Stimulated activated CD8-positive, alpha-beta memory T cell treated with anti-CD3 and anti-CD28 coated beads, Interleukin-15, amount 100 ng/mL, for 48 hours (primary cell): ENCODE measurements at regions not wholly inside any gene's neighbourhood (a gene's known extent, or its start where the extent isn't known, plus 50 kb on each side); places are given as distances from the start of the nearest gene placed in this dataset.

Experiments used
- DNase-seq, 2 donors: peaks; one replicate each; pipeline ENCODE4 v3.0.0-alpha.2; 2020; ENCODE audit warnings: low read depth in 2 of 2

DNA sequence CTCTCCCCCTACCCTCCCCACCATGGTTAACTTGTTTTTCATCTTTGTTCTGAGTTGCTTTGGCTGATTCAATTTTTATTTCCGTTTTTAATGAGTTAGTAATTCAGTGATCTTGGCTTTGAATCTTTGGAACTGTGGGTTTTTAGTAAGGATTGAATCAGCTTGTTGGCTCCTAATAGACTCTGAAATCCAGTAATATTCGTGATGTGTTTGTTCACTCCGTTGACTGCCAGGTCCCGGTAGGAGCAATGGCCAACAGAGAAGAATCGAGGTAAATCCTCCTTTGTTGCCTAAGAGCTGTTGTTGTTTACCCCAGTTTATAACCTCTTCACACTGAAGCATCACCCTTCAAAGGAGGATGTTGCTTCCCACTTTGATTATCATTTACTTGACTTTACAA is 92.7 kb downstream of the PCSK1 start:
- no peak for DNase-seq

DNA sequence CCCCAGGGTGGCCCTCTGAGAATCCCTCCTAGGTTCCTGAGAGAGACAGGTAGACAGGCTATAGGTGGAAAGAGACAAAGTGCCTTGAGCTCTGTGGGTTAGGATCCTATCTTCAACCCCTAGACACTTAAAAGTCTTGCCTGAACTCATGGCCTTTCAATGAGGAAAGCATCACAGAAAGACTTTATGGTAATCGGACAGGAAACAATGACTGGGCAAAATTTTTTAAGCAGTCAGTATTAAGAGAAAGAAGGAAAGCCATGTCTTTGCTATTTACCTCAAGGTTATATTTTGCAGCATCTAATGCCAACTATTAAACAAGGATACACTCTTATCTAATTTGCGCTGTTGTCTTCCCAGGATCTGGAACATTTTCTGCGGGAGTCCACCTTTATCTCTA is 93.2 kb downstream of the PCSK1 start:
- DNase-seq = no peak

DNA sequence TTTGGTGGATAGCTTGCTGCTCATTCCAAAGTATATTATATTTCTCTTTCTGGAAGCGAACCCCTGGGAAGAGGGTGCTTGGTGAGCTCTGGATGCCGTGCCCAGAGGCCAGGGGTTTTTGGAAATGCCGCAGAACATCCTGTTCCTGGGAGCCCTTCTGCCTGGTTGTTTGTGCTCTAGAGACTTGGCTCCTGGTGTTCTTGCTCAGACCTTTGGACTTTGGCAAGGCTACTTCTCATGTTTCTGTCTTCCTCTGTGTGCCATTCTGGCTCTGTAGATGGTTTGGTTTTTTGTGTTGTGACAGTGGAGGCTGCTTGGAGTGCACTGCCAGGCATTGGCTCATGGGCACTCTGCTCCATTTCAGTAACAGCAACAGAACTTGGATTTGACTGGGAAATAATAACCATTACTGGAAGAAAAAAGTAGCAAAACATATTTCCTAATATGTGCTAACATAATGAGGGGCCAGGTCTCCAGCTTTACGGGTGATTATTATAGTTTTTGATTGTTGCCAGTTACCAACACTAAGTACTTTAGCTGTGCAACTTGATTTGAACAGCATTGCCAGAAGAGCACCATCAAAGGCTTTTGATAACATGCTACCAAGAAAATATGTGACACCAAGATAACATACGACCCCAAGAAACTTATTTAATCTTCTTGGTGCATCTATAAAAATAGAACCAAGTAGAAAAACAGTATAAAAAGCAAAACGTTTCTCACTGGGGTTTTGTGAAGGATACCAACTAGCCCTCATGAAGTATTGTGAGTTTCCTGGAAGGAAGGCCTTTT is 94.2 kb downstream of the PCSK1 start:
- no peak for DNase-seq

DNA sequence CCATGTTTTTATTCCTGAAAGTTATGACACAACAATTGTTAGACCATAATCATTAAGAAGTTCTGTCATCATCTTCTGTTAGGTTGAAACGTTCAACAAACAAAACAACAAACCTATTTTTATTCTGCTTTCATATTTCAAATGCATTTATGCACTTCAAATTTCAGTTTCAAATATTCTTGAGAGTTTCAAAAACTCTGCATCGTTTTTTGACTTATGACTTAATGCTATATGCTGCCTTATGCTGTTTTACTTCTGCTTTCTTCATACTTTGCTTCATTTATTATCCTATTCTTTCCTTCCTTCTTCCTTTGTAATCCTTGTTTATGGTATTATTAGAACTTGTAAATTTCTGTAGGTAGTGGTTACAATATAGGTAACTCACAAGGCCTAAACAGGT is 95.0 kb downstream of the PCSK1 start:
- no peak for DNase-seq

DNA sequence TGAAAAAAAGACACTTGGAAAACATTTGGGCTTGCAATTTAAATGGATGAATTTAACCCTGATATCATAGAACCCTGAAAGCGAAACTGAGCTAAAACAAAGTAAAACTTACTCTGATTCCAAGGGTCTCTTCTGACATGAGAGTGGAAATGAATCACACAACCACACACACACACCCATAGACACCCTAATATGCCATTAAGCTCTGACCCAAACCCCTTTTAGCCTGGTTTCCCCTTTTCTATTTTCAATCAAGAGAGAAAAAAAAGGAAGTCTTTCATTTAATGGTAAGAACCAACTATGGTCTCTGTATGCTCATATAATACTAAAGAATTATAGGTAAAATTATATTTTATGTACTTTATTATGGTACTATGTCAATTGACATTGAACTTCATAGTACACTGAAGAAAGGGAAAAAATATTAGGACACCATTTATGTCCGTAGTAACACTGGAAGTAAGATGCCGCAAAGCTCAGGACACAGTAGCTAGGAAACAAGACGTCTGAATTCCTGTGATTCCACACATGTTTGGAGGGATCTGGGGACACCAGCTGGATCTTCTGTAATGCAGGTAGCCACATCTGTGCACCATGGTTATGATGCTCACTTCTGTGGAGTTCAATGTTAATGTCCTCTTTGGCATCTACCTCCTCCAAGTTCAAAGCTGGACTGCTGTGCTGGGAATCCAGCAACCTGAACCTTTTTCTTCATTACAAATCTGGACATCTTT is 95.8 kb downstream of the PCSK1 start:
- DNase-seq = no peak

DNA sequence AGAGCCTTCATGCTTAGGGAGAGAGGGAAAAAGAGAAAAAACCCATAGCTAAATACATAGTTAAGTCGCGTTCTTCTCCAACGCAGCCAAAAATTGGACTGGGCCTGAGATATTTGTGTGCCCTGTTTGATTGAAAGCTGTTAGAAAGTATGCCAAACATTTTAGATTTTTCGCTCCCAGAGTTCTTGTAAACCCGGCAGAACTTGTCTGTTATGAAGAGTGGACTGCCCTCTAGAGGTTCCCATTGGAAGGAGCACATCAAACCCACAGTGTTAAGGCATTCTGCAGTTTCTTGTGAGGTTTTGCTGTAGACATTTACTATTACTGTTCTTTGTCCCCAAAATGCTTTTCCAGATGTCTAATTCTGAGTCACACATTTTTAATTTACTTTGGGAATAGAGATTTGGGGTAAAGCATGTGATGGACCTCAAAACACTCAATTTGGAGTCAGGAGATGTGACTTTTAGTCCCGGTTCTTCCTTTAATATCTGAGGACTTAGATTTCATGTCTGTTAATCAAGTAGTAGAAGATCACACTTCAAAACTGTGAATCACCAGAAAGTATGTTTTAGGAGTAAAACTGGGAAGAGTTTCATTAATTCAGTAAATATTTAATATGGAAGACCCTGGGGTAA is 96.6 kb downstream of the PCSK1 start:
- peak; percentile 7 to 21 for DNase-seq

DNA sequence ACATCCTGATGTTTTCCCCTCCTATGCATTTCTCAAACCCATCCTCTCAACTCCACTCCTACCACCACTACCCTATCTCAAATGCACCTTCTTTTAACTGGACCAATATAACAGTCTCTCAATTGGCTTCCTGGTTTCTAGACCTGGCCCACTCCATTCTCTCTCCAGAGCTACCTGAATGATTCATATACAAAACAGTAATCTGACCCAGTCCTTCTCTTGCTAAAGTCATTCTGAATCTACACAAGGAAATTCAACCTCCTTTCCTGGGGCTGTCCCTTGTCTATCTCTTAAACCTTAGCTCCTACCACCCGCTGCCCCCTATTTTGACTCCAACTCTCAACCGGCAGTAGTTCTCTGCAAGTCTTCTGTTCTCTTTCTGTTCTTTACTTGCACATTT is 97.2 kb downstream of the PCSK1 start:
- DNase-seq = no peak

DNA sequence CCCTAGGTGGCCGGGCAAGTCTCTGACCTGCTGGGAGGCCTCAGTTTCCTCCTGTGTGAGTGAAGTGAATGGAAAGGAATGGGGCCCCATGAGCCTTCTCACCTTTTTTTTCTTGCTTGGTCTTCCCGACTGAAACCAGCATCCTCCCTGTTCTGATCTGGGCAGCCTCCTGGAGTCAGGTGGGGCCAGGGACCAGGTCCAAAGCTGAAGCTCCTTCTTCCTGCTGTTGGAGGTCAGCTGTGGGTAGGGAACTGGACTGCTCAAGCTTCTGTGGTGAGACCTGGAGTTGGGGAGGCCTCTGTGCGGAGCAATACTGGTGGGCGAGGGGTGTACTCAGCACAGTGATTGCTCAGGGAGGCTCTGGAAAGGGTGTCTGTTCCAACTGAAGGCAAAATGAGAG is 99.7 kb downstream of the PCSK1 start:
- DNase-seq = no peak

DNA sequence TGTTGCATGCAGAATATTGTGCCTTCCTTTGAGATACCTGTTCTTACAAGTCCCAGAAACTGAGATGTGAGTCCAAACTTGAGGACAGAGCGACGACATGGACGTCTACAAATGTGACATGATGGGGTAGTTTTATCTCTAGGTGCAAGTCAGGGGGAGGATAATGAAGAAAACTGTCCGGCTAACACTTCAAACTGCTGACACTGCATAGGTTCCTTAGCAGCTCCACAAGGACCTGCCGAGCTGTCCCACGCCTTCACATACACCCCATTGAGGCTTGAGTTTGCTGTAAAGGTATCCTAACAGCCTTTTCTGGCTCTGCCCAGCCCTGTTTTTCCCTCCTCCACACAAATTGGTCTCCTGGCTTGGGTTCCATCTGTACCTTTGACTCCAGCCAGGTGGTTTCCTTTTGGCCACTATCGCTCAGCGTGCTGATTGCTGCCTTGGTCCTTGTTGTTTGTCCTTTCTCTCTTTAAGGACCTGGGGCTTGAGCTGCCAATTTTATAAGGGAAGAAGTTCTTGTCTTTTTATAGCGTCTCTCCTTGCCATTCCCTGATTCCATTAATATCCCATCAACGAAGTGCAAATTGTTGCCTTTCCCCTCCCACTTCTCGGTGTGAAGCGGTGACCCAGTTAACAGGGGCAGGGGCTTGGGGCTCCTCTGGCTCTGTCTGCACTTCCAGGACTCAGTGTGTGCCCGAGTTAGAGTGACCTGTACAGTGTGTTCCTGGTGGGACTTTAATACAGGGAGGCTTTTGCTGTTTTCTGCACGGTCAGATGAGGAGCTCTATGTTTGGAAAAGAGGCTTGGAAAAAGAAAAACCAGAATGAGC is 100.3 kb downstream of the PCSK1 start:
- DNase-seq = no peak

DNA sequence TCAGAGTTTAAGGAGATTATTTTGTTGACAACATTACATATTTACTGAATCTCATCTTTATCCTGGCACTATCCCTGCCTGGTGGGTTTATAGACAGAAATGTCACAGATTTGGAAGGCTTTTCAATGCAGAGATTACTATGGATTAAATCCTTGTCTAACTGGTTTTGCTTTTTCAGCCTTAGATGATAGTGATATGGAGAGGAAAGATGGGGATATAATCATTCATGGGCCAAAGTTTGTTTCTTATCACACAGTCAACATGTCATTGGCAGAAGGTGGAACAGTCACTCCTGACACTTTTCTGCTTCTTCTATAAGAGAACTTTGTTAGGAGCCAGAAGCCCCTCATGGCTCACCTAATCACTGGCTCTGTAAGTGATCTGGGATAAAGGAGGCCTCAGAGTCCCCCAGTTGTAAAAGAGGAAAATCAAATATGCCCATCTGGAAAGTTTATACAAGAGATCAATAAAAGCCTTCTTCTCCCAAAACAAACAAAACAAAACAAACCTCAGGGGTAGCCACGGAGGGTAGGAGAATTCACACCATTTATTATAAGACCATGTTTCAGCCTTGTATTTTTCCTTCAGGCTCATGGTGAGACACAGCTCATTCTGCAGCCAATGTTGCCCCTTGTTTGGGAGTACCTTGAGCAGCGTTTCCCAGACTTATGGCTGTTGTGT is 101.2 kb downstream of the PCSK1 start:
- DNase-seq = no peak

DNA sequence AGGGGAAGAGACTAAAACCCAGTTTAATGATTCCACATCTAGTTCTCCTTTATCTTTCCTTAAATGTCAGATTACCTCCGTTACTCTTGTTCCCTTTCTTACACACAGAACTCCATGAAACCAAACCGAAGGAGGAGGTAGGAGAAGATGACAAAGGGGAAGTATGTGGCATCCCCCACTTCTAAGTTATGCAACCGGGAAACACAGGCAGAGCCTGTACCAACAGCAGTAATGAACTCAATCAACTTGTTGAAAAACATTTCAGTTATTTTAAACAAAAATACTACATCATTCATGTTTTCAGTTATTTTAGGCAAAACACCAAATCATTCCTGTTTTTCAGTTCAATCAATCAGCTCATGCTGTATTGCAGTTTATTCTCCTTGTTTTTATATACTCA is 101.8 kb downstream of the PCSK1 start:
- no peak for DNase-seq

DNA sequence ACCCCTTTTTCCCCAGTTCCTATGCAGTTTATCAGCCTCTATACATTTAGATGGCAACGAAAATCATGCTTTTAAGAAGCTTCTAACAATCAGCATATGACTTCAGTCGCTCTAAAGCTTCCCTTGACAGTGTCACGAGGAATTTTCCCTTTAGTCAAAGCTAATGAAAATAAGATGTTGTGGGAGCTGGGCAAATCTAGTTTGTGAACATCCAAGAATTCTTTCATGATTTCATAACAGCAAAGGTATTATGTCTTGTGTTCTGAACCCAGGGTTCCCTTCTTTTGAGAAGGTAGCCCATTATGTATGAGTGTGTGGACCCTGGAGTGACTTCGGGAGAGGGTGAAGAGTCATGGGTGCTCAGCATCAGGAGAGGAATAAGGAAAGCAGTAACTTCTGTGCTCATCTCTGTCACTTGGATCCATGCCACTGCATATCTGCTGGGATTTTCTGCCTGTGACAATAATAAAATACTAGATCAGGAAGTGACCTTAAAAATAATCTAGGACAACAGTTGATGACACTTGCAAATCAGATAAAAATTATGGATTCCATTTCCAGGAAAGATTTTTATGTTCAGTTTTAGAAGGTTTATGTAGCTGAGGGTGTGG is 102.4 kb downstream of the PCSK1 start:
- DNase-seq = no peak

DNA sequence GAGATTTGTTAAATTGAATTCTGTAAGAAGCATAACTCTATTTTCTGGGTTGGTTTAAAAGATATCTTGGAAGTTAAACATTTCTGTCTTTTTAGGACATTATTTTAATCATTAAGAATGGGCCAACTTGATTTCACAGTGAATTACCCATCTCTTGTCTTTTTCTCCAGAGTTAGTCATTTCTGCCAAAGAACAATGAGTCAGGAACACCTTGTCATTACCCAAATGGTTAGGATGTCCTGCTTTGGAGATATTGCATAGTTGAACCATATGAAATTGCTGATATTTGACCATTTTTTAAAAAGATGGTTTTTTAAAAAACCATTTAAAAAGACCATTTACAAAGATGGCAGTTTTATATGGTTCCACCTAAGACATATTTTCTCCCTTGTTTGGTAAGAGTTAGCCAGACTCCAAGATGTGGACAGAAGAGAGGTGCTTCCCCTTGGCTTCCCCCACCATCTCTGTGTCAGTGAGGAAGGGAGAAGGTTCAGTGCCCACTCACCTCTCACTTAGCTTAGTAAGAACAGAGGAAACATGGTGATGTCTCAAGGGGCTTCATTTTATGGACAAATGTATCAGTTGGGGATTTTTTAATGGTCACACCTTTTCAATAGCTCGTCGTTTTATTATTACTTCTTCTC is 103.0 kb downstream of the PCSK1 start:
- no peak for DNase-seq

DNA sequence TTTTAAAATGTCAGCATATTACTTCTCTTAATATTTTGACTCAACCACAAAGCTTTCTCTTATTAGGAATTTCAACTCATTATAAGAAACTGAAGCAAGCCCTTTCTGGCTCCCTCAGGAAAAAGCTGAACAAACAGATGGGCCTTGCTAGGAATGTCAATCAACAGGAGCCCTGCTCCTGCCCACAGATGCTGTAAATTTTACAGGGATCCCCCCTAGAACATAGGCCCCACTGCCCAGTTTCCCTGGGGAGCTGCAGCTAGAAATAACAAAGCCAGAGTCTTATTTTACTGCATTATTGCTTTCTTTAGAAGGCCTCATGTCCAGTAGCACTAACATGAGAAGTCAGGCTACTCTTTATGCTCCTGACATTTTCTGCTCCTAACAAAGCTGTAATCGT is 103.8 kb downstream of the PCSK1 start:
- DNase-seq = no peak

DNA sequence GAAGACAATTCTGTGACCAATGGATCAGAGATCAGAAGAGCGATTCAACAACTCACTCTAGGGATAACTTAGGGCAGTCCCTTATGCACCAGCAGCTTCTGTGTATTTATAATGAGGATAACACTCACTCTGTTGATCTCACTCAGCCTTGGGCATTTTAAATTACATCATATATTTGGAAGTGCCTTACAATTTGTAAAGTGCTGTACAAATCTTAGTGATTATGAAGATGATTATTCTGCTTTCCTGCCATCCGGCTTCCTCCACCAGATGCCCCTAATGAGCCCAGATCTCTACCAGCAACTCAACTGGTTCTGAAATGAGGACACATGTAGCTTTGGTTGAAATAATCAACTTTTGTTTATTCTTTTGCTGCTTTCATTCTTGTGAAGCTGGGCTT is 105.3 kb downstream of the PCSK1 start:
- no peak for DNase-seq

DNA sequence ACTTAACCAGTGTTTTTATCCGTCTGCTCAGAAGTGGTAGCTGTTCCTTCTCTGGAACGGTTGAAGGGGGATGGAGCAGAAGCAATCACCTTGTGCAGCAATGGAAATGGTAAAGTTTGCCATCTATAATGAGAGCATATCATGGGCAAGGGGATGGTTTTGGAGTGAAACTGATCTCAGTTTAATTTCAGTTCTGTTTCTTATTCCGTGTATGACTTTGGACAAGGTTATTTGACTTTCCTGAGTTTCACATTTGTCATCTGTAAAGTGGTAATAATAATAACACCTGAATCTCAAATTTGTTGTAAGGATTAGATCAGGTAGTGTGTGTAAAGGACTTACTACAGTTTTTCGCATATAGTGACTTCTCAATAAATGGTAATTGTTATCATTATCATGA is 106.1 kb downstream of the PCSK1 start:
- no peak for DNase-seq

DNA sequence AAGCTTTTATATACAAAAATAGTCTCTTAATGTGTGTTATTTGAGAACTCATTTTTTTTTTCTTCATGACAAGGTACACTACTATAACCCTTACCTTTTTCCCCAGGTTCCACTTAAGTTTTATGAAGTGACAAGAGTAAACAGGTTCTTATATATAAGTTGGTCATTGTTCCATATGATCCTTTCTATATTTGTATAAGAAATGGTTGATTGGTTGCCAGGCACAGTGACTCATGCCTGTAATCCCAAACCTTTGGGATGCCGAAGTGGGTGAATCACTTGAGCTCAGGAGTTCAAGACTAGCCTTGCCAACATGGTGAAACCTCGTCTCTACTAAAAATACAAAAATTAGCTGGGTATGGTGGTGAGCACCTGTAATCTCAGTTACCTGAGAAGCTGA is 108.3 kb downstream of the PCSK1 start:
- DNase-seq = no peak

DNA sequence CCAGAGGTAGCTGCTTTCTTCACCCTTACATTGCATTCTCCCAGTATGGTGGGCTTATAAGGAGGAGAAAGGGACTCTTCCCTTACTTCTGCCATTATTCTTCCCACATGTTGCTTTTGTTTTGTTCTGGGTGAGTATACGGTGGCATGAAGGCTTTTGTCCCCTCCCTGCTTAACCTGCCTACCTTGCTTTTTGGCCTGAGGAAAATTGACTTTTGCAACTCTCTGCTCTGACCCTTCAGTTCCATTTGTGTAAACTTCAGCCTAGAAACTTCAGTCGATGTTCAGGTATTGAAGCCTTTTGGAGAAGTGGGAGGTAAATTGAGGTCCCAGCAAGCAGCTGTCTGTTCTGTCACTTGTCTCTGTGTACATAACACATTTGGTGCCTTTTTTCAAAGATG is 110.2 kb downstream of the PCSK1 start:
- DNase-seq = no peak

DNA sequence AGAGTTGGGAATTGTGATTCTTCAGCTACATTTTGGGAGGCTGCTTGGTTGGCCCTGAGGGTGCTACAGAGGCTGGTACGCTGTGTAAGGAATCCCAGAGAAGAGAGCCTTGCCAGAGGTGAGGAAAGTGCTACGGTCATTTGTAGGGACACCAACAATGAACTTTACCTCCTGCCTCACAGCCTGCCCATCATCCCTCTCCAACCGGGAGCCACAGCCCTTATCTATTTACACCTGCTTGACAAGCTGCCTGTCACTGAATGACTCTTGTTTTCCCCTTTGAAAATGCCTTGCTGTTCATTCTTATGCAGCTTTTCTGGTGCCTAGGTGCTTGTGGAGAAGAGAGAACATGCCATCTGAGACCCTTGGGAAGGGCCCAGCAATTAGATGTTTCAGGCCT is 110.8 kb downstream of the PCSK1 start:
- DNase-seq = no peak

DNA sequence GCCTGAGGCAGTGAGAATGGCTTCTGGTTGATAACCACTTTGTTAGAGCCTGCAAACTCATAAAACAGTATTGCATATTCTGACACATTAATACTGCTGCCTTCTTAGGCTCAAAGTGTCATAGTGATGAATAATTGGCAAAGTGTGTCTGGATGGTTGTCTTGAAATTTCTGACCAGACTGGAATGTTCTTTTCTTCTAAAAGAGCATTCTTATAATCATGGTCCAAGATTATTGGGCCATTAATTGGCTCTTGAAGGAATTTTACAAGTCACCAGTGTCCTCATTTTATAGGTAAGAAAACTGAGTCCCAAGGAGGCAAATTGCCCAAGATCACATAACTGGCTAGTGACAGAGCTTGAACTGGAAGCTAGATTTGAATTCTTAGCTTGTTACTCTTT is 111.7 kb downstream of the PCSK1 start:
- no peak for DNase-seq

DNA sequence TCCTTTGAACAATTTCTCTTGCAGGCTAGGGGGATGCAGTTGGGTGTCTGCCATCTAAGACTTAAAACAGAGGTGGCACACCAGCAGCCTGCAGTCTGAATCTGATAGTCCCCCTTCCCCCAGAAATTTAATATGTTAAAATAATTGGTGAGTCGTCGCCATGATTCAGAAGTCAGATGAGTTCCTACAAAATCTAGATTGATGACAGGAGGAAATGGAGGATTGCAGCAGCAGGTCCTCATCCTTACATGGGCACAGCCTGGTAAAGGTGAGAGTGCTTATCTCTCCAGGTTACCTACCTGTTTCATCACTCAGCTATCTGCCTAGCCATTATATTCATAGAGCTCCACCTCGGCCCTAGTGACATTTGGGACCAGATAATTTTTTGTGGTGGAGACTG is 112.3 kb downstream of the PCSK1 start:
- no peak for DNase-seq
